Vagina (tissue), 2 donors: ENCODE measurements at regions not wholly inside any gene's neighbourhood (a gene's known extent, or its start where the extent isn't known, plus 50 kb on each side); places are given as distances from the start of the nearest gene placed in this dataset.

Source experiments
- DNase-seq, 2 donors: peaks; one replicate each; pipeline ENCODE4 v3.0.0-alpha.2; 2017; ENCODE audit errors: extremely low spot score in 2 of 2
- H3K27ac ChIP-seq: fragments of 200-600 bp; sonication (generic); one replicate; pipeline ENCODE4 v1.5.1; 2019
- H3K27me3 ChIP-seq: fragments of 200-600 bp; sonication (generic); one replicate; pipeline ENCODE4 v1.5.1; 2019
- H3K36me3 ChIP-seq, 2 donors: fragments of 200-600 bp; sonication (generic); one replicate each; pipeline ENCODE4 v1.5.1; 2017 to 2019
- H3K4me1 ChIP-seq: fragments of 200-600 bp; sonication (generic); one replicate; pipeline ENCODE4 v1.5.1; 2019
- H3K4me3 ChIP-seq, 2 donors: fragments of 200-600 bp; sonication (generic); 1 replicate in 1 of 2; 2 replicates in 1 of 2; pipeline ENCODE4 v1.5.1; 2016 to 2019
- H3K9me3 ChIP-seq: fragments of 200-600 bp; sonication (generic); one replicate; pipeline ENCODE4 v1.5.1; 2019
- CTCF ChIP-seq, 3 experiments: fragments of 450-650 bp in 2 of 3; fragments of 200-600 bp in 1 of 3; sonication (generic) in 1 of 3; IDR thresholded peaks; one replicate each; pipeline ENCODE4 v1.5.1; 2017 to 2019; ENCODE audit warnings: antibody characterized with exemption in 3 of 3, mild to moderate bottlenecking in 2 of 3, moderate library complexity in 2 of 3
- POLR2A ChIP-seq, 2 donors: fragments of 450-650 bp; IDR thresholded peaks; one replicate each; pipeline ENCODE4 v1.6.1; 2017; ENCODE audit warnings: antibody characterized with exemption in 2 of 2, mild to moderate bottlenecking in 2 of 2, moderate library complexity in 2 of 2
- POLR2AphosphoS5 ChIP-seq, 2 donors: sonication (generic); formaldehyde crosslinking; IDR thresholded peaks; one replicate each; pipeline ENCODE4 v1.9.0; 2017; ENCODE audit warnings: antibody characterized with exemption in 2 of 2, mild to moderate bottlenecking in 2 of 2, low read depth in 1 of 2; ENCODE audit not compliant: insufficient read depth in 1 of 2
- intact Hi-C: fragments of 100-400 bp; cut with DNase I; formaldehyde crosslinking; loops from one replicate; pipeline ENCODE4 v1.15.1; 2023

DNA sequence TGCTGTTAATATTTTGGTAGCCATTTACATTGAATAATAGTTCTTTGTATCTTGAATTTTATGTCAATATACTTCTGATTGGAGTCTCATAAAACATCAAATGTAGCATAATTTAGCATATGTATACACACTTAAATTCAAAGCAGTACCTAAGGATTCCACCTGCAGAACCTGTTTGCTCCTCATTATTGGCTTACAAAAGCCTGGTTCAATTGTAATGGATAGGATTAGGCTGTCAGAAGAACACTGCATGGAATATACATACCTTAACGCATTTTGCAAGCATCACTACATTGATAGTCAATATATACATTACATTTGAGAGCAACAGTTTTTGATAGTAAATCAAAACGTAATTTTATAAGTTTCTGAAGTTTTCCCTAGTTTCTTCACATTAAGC, 711.3 kb upstream of the COX7C start:
- Histone ChIP-seq H3K27ac (no peak overlapping the region), H3K4me1 (no peaks in the 10 kb centered on the region), H3K36me3 (no peaks in the 10 kb centered on the region), H3K9me3 (no peaks in the 10 kb centered on the region), H3K4me3 (no peak overlapping the region), H3K27me3 (no peaks in the 10 kb centered on the region)
- no peak for DNase-seq
- TF ChIP-seq POLR2A (IDR thresholded peaks at IDR 0.05) = no peak
- TF ChIP-seq POLR2AphosphoS5 (IDR thresholded peaks at IDR 0.05; ENCODE audit: insufficient read depth in 1 of 2, low read depth in 1 of 2) = no peak
- TF ChIP-seq CTCF (IDR thresholded peaks at IDR 0.05) = no peak
- intact Hi-C loops = no loop called here

- TF ChIP-seq CTCF (IDR thresholded peaks at IDR 0.05) (no peak), POLR2AphosphoS5 (IDR thresholded peaks at IDR 0.05; ENCODE audit: insufficient read depth in 1 of 2, low read depth in 1 of 2) (no peak), POLR2A (IDR thresholded peaks at IDR 0.05) (no peak)
- Histone ChIP-seq H3K27me3 (no peaks in the 10 kb centered on the region), H3K27ac (no peak overlapping the region), H3K9me3 (no peaks in the 10 kb centered on the region), H3K4me1 (no peaks in the 10 kb centered on the region), H3K4me3 (no peak overlapping the region), H3K36me3 (no peaks in the 10 kb centered on the region)
- DNase-seq = no peak
- intact Hi-C loops = no loop called here
These were observed 707.4 kb upstream of the COX7C start for GRCh38 chr5:85910335-85910734.

DNA sequence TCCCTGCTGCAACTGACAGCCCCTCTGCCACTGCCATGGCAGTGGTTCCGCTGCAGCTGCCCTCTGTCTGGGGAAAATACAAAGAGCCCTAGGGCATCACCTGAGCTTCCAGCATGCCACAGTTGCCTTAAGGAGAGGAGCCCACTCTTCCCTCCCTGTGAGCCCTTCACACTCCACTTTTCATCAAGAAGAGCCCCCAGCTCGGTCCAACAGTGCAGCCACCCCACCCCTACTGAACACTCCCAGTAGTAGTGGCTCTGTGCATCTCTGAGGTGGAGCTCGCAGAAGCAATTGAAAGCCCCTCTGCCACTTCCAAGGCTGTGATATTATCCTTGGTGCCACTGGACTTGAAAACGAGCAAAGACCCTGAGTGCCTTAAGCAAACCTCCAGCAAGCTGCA, 696.8 kb upstream of the COX7C start:
- DNase-seq = no peak
- Histone ChIP-seq H3K4me1 (no peaks in the 10 kb centered on the region), H3K36me3 (no peaks in the 10 kb centered on the region), H3K27me3 (no peaks in the 10 kb centered on the region), H3K27ac (no peak overlapping the region), H3K4me3 (no peak overlapping the region), H3K9me3 (no peaks in the 10 kb centered on the region)
- TF ChIP-seq POLR2A (IDR thresholded peaks at IDR 0.05) (no peak), CTCF (IDR thresholded peaks at IDR 0.05) (no peak), POLR2AphosphoS5 (IDR thresholded peaks at IDR 0.05; ENCODE audit: insufficient read depth in 1 of 2, low read depth in 1 of 2) (no peak)
- intact Hi-C loops = no loop called here

- Histone ChIP-seq H3K4me1 (no peaks in the 10 kb centered on the region), H3K36me3 (no peaks in the 10 kb centered on the region), H3K27ac (no peak overlapping the region), H3K27me3 (no peaks in the 10 kb centered on the region), H3K4me3 (no peak overlapping the region), H3K9me3 (no peaks in the 10 kb centered on the region)
- TF ChIP-seq POLR2A (IDR thresholded peaks at IDR 0.05) (no peak), POLR2AphosphoS5 (IDR thresholded peaks at IDR 0.05; ENCODE audit: insufficient read depth in 1 of 2, low read depth in 1 of 2) (no peak)
- intact Hi-C loops = no loop called here
- no peak for DNase-seq
These were observed 696.2 kb upstream of the COX7C start for GRCh38 chr5:85921590-85921989.

- Histone ChIP-seq H3K4me3 (no peak overlapping the region), H3K27ac (no peak overlapping the region), H3K36me3 (no peaks in the 10 kb centered on the region), H3K9me3 (no peaks in the 10 kb centered on the region), H3K27me3 (no peaks in the 10 kb centered on the region), H3K4me1 (no peaks in the 10 kb centered on the region)
- intact Hi-C loops = no loop called here
- TF ChIP-seq CTCF (IDR thresholded peaks at IDR 0.05) = no peak
- TF ChIP-seq POLR2AphosphoS5 (IDR thresholded peaks at IDR 0.05; ENCODE audit: insufficient read depth in 1 of 2, low read depth in 1 of 2) = no peak
- no peak for TF ChIP-seq POLR2A (IDR thresholded peaks at IDR 0.05)
- DNase-seq = no peak
These were observed 690.1 kb upstream of the COX7C start for GRCh38 chr5:85927632-85928031.

DNA sequence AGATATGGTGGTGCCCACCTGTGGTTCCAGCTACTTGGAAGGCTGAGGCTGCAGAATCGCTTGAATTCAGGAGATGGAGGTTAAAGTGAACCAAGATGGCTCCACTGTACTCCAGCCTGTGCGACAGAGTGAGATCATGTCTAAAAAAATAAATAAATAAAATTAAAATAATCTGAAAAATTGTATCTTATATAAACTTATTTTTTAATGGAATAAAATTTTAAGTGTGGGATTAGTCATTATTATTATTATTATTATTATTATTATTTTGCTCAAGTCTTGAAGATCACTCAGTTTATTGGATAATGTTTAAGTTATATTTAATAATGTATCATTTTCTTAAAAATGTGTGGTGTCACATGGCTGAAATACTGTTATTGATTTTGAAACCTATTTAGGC, 688.0 kb upstream of the COX7C start:
- Histone ChIP-seq H3K9me3 (no peaks in the 10 kb centered on the region), H3K36me3 (no peaks in the 10 kb centered on the region), H3K27me3 (no peaks in the 10 kb centered on the region), H3K4me3 (no peak overlapping the region), H3K27ac (no peak overlapping the region), H3K4me1 (no peaks in the 10 kb centered on the region)
- no peak for TF ChIP-seq CTCF (IDR thresholded peaks at IDR 0.05)
- TF ChIP-seq POLR2A (IDR thresholded peaks at IDR 0.05) = no peak
- TF ChIP-seq POLR2AphosphoS5 (IDR thresholded peaks at IDR 0.05; ENCODE audit: insufficient read depth in 1 of 2, low read depth in 1 of 2) = no peak
- DNase-seq = no peak
- intact Hi-C loops = no loop called here
